IPS-NIHi11 (cell line): ENCODE measurements at regions not wholly inside any gene's neighbourhood (a gene's known extent, or its start where the extent isn't known, plus 50 kb on each side); places are given as distances from the start of the nearest gene placed in this dataset.

ENCODE experiments used
- DNase-seq: peaks from one replicate; pipeline ENCODE4 v3.0.0; 2012; ENCODE audit warnings: mixed read lengths, low spot score

DNA sequence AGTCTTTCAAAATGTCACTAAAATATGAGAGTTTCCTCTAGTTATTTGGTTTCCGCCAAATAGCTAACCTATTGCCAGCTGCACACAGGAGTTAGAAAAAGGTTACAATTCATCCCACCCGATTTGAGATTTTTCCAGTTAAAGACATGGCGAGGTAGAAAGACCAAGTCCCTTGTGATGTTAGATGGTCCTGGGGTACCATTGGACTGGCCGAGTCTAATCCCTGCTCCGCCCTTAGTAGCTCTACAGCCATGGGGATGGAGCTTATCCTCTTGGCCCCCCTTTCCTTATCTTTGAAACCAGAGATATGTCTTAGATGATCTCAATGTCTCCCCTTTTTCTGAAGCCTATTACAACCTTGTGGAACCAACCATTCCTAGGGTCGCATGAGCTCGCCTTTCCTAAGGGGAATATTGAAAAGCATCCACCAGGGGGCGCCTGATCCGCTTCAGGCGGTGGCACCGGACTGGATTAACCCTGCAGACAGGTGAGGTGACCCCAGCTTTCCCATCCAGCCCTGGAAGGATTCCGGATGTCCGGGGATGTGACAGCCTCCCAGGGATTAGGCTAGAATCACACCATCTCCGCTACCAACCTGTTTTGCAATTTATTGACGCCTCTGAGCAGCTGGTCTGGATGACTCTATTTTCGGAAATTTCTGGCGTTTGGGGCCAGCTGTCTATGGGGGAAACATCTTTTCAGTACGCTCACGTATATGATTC lies 68.3 kb upstream of the SIM2 start:
- peak; percentile 92 for DNase-seq

GRCh38 chr21:36636016-36636415 lies 62.9 kb upstream of the SIM2 start:
- DNase-seq, result no peak

- DNase-seq, result no peak
Measured at GRCh38 chr21:36636439-36636838, 62.5 kb upstream of the SIM2 start.

- no peak for DNase-seq
Measured at GRCh38 chr21:36639769-36640168, 59.1 kb upstream of the SIM2 start.

- no peak for DNase-seq
Measured at GRCh38 chr21:36640174-36640720, 58.7 kb upstream of the SIM2 start.

DNA sequence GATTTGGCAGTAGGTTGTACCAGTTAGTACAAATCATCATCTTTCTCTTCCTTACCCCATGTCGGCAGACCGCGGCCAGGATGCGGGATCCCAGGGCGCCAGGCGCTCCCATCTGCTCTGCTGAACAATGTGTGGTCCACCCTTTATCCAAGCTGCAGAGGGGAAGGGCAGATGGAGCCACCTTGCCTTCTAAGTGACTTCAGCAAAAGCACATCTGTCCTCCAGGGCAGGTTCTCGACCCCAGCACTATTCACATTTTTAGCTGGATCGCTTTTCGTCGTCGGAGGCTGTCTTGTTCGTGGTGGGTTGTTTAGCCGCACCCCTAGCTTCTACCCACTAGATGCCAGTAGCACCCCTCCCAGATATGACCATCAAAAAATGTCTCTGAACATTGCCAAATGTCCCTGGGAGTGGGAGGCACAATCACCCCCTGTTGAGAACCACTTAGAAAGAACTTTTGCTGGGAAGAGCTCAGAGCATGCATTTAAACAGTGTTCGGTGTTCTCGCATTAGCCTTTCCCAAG lies 58.1 kb upstream of the SIM2 start:
- DNase-seq, result peak; percentile 24

- no peak for DNase-seq
Measured at GRCh38 chr21:36641346-36641745, 57.6 kb upstream of the SIM2 start.

GRCh38 chr21:36641886-36642285 lies 57.0 kb upstream of the SIM2 start:
- no peak for DNase-seq

- DNase-seq, result no peak
Measured at GRCh38 chr21:36642777-36643176, 56.1 kb upstream of the SIM2 start.

DNA sequence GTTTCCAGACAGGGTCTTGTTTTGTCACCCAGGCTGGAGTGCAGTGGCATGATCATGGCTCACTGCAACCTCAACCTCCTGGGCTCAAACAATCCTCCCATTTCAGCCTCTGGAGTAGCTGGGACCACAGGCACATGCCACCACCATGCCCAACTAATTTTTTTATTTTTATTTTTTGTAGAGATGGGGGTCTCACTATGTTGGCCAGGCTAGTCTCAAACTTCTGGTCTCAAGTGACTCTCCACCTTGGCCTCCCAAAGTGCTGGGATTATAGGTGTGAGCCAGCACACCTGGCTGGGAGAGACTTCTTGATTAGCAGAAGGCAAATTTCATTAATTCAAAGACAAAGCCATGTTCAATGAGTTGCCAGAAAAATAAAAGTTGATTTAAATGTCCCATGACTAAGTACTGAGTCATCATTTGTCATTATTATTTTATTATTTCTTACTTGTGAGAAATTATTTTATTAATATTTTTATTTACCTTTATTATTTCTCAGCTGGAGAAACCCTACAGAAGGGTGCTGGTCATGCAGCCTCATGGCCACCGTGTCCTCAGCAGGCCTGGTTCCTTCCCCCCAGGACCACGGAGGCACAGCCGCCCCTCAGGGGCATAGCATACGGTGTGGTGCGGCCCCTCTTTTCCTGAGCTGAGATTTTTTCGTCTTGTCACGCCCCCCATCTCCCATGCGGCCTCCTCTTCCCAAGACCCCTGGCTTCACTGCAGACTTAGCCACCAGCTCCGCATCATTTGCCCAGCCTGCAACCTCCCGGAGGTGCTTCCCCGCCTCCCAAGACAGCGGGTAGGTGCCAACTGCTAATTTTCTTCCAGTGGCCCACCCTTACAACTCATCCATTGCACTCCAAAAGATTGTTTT lies 55.3 kb upstream of the SIM2 start:
- DNase-seq, result no peak

- DNase-seq, result no peak
Measured at GRCh38 chr21:36646011-36646410, 52.9 kb upstream of the SIM2 start.

DNA sequence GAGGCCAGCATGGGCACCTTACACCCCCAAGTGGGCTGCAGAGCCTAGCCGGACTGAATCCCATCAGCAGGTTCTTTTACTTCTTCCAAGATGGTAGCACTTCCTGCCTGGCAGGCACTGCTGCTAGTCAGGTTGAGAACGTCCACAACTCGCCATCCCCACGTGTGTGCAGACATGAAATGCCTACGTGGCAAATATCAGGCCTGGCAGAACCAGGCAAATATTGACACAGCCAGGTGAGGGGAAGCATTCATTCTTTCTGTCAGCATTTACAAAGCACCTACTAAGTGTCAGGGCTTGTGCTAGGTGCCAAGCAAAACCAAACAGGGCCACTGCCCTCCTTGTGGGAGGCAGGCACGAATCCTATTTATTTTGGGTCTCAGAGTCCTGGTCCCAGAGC lies 52.3 kb upstream of the SIM2 start:
- DNase-seq, result no peak

GRCh38 chr21:36647279-36648093 lies 51.4 kb upstream of the SIM2 start:
- DNase-seq, result peak; percentile 68
